Pons (tissue), 1 donor: ENCODE measurements at regions not wholly inside any gene's neighbourhood (a gene's known extent, or its start where the extent isn't known, plus 50 kb on each side); places are given as distances from the start of the nearest gene placed in this dataset.
"Not testable (repeated sequence)": the region's sequence is repeated elsewhere in the genome, so short reads cannot be mapped to it uniquely, and the experiment has no call there.

ENCODE experiments used
- DNase-seq: peaks from one replicate; pipeline ENCODE4 v3.0.0-alpha.2; 2016; ENCODE audit warnings: low spot score

- no peak for DNase-seq
These were observed 152.4 kb downstream of the THBS2 start for GRCh38 chr6:169101036-169101805.

GRCh38 chr6:169099411-169100202 lies 154.0 kb downstream of the THBS2 start:
- DNase-seq = no peak

- not testable (repeated sequence) for DNase-seq
These were observed 155.0 kb downstream of the THBS2 start for GRCh38 chr6:169098651-169099050.

- DNase-seq = no peak
These were observed 155.5 kb downstream of the THBS2 start for GRCh38 chr6:169098116-169098515.

GRCh38 chr6:169097381-169097959 lies 156.2 kb downstream of the THBS2 start:
- no peak for DNase-seq

GRCh38 chr6:169096388-169096787 lies 157.3 kb downstream of the THBS2 start:
- DNase-seq = no peak

- DNase-seq = no peak
These were observed 158.5 kb downstream of the THBS2 start for GRCh38 chr6:169095153-169095552.

- DNase-seq = no peak
These were observed 159.1 kb downstream of the THBS2 start for GRCh38 chr6:169094552-169094950.

GRCh38 chr6:169093770-169094551 lies 159.7 kb downstream of the THBS2 start:
- DNase-seq = no peak

- DNase-seq = no peak
These were observed 160.5 kb downstream of the THBS2 start for GRCh38 chr6:169093066-169093723.

- no peak for DNase-seq
These were observed 161.3 kb downstream of the THBS2 start for GRCh38 chr6:169092375-169092774.

- not testable (repeated sequence) for DNase-seq
These were observed 163.0 kb downstream of the THBS2 start for GRCh38 chr6:169090514-169091127.

GRCh38 chr6:169088762-169089161 lies 164.9 kb downstream of the THBS2 start:
- DNase-seq = no peak

GRCh38 chr6:169087443-169088041 lies 166.1 kb downstream of the THBS2 start:
- DNase-seq = no peak

GRCh38 chr6:169086616-169087015 lies 167.0 kb downstream of the THBS2 start:
- DNase-seq = not testable (repeated sequence)

GRCh38 chr6:169086020-169086419 lies 167.6 kb downstream of the THBS2 start:
- DNase-seq = no peak

GRCh38 chr6:169085466-169085865 lies 168.2 kb downstream of the THBS2 start:
- DNase-seq = no peak

GRCh38 chr6:169084557-169084956 lies 169.1 kb downstream of the THBS2 start:
- not testable (repeated sequence) for DNase-seq

- no peak for DNase-seq
These were observed 169.6 kb downstream of the THBS2 start for GRCh38 chr6:169084067-169084466.

- DNase-seq = no peak
These were observed 170.2 kb downstream of the THBS2 start for GRCh38 chr6:169083508-169083874.
